NAMALWA (cell line): ENCODE measurements at regions not wholly inside any gene's neighbourhood (a gene's known extent, or its start where the extent isn't known, plus 50 kb on each side); places are given as distances from the start of the nearest gene placed in this dataset.
A peak's percentile ranks its signal among the peaks of the same experiment; 100 is the strongest.
"Not testable (repeated sequence)": the region's sequence is repeated elsewhere in the genome, so short reads cannot be mapped to it uniquely, and the experiment has no call there.

Source experiments
- DNase-seq: peaks from one replicate; pipeline ENCODE4 v3.0.0-alpha.2; 2015; ENCODE audit warnings: low spot score

DNA sequence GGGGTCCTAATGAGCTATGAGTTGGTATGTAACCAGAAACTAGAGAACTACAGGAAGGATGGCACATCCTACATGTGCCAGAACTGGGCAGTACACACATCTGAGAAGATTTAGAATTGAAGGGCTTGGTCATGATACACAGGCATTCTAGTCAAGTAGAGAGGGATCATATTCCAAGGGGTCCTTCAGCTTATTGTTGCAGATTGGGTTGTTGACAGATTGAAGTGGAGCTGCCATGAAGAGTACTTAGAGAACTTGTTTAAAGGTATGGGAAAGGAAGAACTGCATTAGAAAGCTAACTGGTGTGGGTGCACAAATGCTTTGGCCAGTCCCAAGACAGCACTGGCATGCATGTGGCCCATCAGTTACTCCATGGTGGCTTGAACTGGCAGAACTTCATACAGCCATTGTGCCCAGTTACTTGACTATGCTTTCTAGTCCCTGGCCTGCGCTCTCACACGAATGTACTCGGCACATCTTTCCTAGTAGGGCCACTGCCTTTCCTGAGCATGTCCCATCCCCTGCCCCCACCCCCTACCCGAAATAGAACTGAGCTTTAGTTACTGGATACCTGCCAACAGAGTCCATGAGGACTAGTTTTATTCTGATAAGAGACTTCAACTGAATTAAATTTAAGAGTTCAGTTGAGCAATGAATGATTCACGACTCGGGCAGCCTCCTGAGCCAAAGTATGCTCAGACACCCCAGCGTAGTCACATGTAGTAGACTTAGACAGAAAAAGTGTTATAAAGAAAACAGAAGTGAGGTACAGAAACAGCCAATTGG lies 64.0 kb downstream of the CCNG2 start:
- DNase-seq, result no peak

DNA sequence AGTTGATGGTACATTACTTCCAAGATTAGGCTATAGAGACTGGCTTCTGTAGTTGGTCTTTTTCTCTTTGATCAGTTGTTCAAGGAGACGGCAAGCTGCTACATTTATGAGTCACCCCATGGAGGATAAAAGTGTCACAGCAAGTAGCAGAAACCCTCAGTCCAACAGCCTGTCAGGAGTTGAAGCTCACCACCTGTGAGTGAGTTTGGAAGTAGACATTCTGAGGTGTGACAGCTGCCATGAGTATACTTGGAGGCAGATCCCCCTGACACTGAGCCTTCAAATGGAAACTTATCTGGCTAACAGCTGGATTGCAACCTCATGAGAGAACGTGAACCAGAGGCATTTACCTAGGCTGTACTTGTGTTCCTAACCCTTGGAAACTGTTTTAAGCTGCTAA lies 68.0 kb downstream of the CCNG2 start:
- DNase-seq, result no peak

DNA sequence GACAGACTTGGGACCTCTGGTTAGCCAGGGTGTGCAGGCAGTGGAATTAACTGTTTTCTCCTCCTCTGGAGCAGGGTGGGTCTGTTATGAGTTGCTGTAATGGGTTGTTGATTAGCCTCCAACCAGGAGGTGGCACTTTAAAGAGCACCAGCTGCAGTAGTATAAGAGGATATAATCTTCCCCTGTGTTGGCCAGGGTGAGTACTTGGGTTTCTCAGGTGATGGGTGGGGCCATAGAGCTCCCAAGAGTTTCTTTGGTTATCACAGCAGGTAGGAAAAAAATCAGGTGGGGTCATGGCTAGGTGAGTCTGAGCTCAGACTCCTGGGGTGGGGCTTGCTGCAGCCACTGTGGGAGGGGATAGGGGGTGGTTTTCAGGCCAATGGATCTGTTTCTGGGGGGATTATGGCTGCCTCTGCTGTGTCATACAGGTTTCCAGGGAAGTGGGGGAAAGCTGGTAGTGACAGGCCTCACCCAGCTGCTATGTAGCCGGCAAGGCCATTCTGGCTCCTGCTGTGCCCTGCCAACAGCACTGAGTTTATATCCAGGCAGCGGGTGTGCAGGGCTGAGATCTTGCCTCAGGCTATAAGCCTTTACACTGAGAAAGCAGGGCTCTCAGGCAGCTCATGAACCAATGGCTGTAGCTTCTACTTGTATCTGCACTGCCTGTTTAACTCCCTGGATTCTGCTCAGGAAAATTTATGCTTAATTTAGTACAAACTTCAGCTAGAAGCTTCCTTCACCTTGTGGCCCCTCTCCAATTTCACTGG lies 70.1 kb downstream of the CCNG2 start:
- no peak for DNase-seq

- DNase-seq, result no peak
These were observed 72.4 kb downstream of the CCNG2 start for GRCh38 chr4:77229433-77229832.

DNA sequence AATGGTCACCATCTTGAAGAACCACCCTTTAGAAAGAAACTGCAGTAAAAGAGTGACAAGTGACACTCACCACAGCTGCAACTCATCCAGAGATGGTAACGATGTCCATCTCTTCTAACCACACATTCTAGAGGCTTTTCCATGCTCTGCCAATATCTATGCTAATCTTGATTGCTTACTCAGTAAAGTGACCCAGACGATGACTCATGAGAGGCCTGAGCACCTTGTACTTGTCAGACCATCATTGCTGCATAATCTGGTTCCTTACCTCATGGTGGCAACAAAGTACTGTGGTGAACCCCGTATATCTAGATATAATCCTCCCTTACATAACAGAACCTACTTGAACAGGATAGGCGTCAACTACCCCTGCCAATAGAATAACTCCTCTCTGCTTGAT lies 75.6 kb downstream of the CCNG2 start:
- no peak for DNase-seq

DNA sequence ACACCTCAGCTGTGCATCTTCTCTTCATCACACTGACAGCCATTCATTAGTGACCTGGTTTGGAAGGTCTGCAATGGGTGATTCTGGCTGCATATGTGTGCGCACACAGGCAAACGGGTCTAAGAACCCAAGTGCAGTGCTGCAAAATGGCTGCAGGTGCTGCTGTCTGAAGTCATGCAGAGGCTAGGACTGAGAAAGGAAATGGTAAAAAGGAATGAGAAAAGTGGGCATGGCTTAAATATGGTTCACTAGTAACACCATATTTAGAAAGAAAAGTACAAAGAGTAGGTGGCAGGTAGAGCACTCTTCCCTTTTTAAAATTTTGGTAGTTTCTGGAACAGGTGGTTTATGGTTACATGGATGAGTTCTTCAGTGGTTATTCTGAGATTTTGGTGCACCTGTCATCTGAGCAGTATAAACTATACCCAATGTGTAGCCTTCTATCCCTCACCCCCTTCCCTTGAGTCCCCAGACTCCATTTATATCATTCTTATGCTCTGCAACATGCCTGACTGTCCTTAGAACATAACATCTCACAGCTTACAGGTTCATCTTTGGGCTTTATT lies 78.4 kb downstream of the CCNG2 start:
- DNase-seq, result no peak

- DNase-seq, result no peak
These were observed 79.8 kb downstream of the CCNG2 start for GRCh38 chr4:77236806-77237205.

GRCh38 chr4:77240469-77241066 lies 83.6 kb downstream of the CCNG2 start:
- DNase-seq, result peak; percentile 78

DNA sequence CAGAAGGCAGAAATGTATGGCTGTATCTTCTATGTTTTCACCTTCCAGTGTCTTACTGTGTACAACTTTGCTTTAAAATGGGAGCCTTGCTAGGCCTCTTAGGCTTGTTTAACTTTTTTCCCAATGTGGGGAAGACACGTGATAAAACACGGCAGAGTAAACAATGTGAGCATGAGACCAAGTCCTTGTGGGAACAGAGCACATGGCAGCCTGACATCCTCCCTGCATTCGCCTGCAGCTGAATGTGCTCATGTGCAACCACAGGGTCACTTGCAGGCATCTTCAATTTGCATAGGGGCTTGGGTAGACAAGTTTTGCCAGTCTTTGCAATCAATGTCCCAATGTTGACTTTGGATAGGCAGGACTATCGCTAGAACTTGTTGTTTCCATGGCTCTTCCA lies 91.8 kb downstream of the CCNG2 start:
- DNase-seq, result no peak

DNA sequence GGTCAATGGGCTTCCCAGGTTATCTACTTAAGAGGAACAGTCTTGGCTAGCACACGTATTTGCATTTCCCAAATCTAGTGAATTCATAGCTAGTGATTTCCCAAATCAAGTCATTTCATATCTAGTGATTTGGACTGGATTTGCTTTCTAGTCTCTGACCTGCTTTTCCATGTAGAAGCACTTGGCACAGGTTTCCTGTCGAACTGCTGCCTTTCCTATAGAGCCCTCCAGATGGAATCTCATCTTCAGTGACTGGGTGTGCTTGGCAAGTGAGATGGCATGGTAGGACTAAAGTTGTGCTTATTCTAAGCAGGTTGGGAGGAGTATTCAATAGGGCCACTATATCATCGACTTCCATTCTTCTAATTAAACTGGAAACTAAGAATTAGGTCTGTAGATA lies 94.7 kb downstream of the CCNG2 start:
- DNase-seq, result no peak

DNA sequence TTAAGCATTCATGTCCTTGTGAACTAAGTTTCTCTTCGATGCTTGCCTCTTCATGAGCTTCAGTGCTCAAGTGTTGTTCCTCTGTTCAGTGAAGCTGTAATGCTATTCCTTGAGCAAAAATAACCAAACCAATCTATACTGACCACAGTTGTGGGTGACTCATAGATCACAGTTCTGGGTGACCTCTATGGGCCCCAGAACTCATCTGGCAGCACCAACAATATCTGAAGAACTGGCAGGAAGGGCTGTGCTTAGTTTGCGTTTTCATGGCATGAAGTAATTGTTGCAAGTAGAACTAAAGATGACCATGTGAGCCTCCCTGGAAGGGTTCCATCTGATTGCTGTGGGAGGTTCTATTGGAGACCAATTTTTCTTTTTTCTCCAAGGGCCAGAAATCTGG lies 106.2 kb downstream of the CCNG2 start:
- no peak for DNase-seq

GRCh38 chr4:77263976-77264375 lies 107.0 kb downstream of the CCNG2 start:
- not testable (repeated sequence) for DNase-seq

GRCh38 chr4:77264826-77265225 lies 107.8 kb downstream of the CCNG2 start:
- DNase-seq, result no peak

- no peak for DNase-seq
These were observed 111.1 kb downstream of the CCNG2 start for GRCh38 chr4:77268108-77268507.

GRCh38 chr4:77269505-77269904 lies 112.5 kb downstream of the CCNG2 start:
- no peak for DNase-seq

DNA sequence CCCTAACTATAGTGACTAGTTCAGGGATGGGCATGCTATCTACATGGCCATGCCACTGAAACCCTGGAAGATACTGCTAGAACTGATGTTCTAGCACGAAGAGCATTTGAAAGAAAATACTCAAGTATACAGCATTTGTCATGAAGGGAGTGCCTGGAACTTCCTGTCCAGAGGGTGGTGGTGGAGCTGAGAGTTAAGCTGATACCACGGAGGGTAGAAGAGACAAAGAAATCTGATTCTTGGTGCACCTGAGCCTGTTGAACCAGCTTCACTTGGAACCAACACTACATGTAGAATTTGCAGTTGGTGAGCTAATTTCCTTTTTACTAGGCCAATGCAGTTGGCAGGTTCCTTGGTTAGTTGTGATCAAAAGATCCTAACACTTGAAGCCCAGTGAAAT lies 116.4 kb downstream of the CCNG2 start:
- DNase-seq, result no peak

- not testable (repeated sequence) for DNase-seq
These were observed 122.1 kb downstream of the CCNG2 start for GRCh38 chr4:77279114-77279513.

DNA sequence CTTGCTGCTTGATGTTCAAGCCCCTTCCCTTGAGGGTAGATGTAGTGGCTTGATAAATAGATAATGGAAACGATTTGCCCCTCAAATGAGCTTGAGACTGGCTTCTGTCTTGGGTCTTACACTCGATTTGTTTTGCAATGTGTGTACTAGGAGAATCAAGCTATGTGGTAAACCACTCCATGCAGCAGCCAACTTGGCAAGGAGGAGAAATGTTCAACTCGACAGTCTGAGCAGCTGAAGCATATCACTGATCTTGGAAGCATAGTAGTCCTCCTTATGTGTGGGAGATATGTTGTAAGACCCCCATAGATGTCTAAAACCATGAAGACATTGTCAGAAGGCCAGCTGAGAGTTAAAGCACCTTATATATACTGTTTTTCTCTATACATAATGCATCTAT lies 125.3 kb downstream of the CCNG2 start:
- DNase-seq, result no peak

GRCh38 chr4:77284036-77284435 lies 127.0 kb downstream of the CCNG2 start:
- no peak for DNase-seq

GRCh38 chr4:77286906-77287305 lies 129.9 kb downstream of the CCNG2 start:
- DNase-seq, result no peak

GRCh38 chr4:77293426-77293825 lies 136.4 kb downstream of the CCNG2 start:
- DNase-seq, result no peak

- DNase-seq, result not testable (repeated sequence)
These were observed 144.0 kb downstream of the CCNG2 start for GRCh38 chr4:77300996-77301395.

GRCh38 chr4:77305766-77306165 lies 148.8 kb downstream of the CCNG2 start:
- DNase-seq, result no peak
